ENCODE measurements at regions not wholly inside any gene's neighbourhood (a gene's known extent, or its start where the extent isn't known, plus 50 kb on each side); places are given as distances from the start of the nearest gene placed in this dataset.
"Not testable (repeated sequence)": the region's sequence is repeated elsewhere in the genome, so short reads cannot be mapped to it uniquely, and the experiment has no call there.

GRCh38 chr7:86094166-86094669 lies 549.5 kb upstream of the GRM3 start:
- H3K4me1 ChIP-seq = no peaks in the 10 kb centered on the region
- H3K27me3 ChIP-seq = no peaks in the 10 kb centered on the region
- TF ChIP-seq CTCF (IDR thresholded peaks at IDR 0.05) = no peak
- no peak for TF ChIP-seq POLR2A (IDR thresholded peaks at IDR 0.05; ENCODE audit: low read depth)
- no peak for TF ChIP-seq POLR2AphosphoS5 (IDR thresholded peaks at IDR 0.05)
- TF ChIP-seq EP300 (IDR thresholded peaks at IDR 0.05) = no peak
- H3K9me3 ChIP-seq = peaks cover 0 to 20% (median 1%) of the 10 kb centered on the region in 4 donors
- intact Hi-C loops (cut with DNase I) = no loop called here
- H3K27ac ChIP-seq (replicated peaks in 1 of 4) = no peak overlapping the region
- DNase-seq (ENCODE audit: extremely low spot score) = no peak
- no peaks in the 10 kb centered on the region for H3K36me3 ChIP-seq
- no peak overlapping the region for H3K4me3 ChIP-seq
- WGBS = 72% methylated on average over 1 of the region's 1 CpG

GRCh38 chr7:86091369-86091768 lies 552.3 kb upstream of the GRM3 start:
- TF ChIP-seq EP300 (IDR thresholded peaks at IDR 0.05) (no peak), POLR2AphosphoS5 (IDR thresholded peaks at IDR 0.05) (no peak), POLR2A (IDR thresholded peaks at IDR 0.05; ENCODE audit: low read depth) (no peak), CTCF (IDR thresholded peaks at IDR 0.05) (no peak)
- no peak overlapping the region for H3K4me3 ChIP-seq
- 35% methylated on average over 1 of the region's 1 CpG for WGBS
- H3K4me1 ChIP-seq = no peaks in the 10 kb centered on the region
- no peak overlapping the region for H3K27ac ChIP-seq (replicated peaks in 1 of 4)
- no peak for DNase-seq (ENCODE audit: extremely low spot score)
- H3K9me3 ChIP-seq = peaks cover 0 to 26% (median 4%) of the 10 kb centered on the region in 4 donors
- H3K36me3 ChIP-seq = no peaks in the 10 kb centered on the region
- H3K27me3 ChIP-seq = no peaks in the 10 kb centered on the region
- intact Hi-C loops (cut with DNase I) = no loop called here

DNA sequence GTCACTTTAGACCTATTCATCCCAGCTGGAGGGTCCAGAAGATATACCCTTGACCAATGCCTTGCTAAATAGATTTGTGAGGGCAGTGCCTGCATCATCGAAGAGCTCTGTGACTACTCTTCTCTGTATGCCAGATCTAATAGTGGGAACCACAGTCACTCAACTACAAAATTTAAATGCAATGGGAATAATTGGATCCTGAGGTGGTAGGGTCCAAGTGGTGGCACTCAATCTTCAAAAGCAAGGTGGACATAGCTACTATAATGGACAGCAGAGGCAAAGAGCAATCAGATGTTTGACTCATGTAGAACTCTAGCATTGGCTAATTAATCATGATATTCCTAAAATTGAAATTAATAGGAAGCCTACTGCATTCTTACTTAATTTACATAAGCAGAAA lies 554.3 kb upstream of the GRM3 start:
- no peak for TF ChIP-seq EP300 (IDR thresholded peaks at IDR 0.05)
- TF ChIP-seq CTCF (IDR thresholded peaks at IDR 0.05) = no peak
- no peak for TF ChIP-seq POLR2AphosphoS5 (IDR thresholded peaks at IDR 0.05)
- TF ChIP-seq POLR2A (IDR thresholded peaks at IDR 0.05; ENCODE audit: low read depth) = no peak

GRCh38 chr7:86064572-86064971 lies 579.1 kb upstream of the GRM3 start:
- H3K4me1 ChIP-seq; H3K4me3 ChIP-seq; H3K36me3 ChIP-seq; DNase-seq (ENCODE audit: extremely low spot score); H3K27me3 ChIP-seq; H3K27ac ChIP-seq (replicated peaks in 1 of 4); H3K9me3 ChIP-seq; intact Hi-C loops (cut with DNase I): not testable (repeated sequence)
- 90% methylated on average over 1 of the region's 1 CpG for WGBS

More for the DNA sequence above, 554.3 kb upstream of the GRM3 start:
- no peaks in the 10 kb centered on the region for H3K4me1 ChIP-seq
- intact Hi-C loops (cut with DNase I) = no loop called here
- H3K27me3 ChIP-seq = no peaks in the 10 kb centered on the region
- no peak overlapping the region for H3K27ac ChIP-seq (replicated peaks in 1 of 4)
- H3K36me3 ChIP-seq = no peaks in the 10 kb centered on the region
- peaks cover 0 to 26% (median 4%) of the 10 kb centered on the region in 4 donors for H3K9me3 ChIP-seq
- DNase-seq (ENCODE audit: extremely low spot score) = no peak
- 93% methylated on average over 1 of the region's 1 CpG for WGBS
- H3K4me3 ChIP-seq = no peak overlapping the region

DNA sequence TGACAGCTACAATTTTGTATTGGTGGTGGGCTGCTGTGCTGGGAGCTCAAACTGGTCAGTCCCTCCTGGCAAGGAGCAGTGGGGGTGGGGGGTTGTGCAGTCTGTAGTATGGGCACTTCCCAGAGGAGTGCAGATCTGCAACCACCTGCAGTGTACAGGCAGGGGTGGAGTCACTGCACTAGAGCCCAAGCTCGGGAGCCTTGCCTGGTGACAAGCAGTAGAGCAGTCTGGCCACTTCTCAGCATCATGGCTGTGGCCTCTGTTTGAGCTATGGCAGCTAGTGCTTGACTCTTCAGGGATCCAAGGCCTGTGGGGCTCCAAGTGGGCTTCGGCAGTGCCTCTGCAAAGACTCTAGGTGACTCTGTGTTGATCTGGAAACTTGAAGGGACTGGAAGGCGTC lies 585.1 kb upstream of the GRM3 start:
- no peaks in the 10 kb centered on the region for H3K27me3 ChIP-seq
- no peaks in the 10 kb centered on the region for H3K36me3 ChIP-seq
- H3K4me3 ChIP-seq = no peak overlapping the region
- no peak overlapping the region for H3K27ac ChIP-seq (replicated peaks in 1 of 4)
- peaks cover 0 to 15% (median 8%) of the 10 kb centered on the region in 4 donors for H3K9me3 ChIP-seq
- H3K4me1 ChIP-seq = no peaks in the 10 kb centered on the region
- no peak for TF ChIP-seq EP300 (IDR thresholded peaks at IDR 0.05)
- no peak for TF ChIP-seq POLR2AphosphoS5 (IDR thresholded peaks at IDR 0.05)
- TF ChIP-seq CTCF (IDR thresholded peaks at IDR 0.05) = no peak
- TF ChIP-seq POLR2A (IDR thresholded peaks at IDR 0.05; ENCODE audit: low read depth) = no peak
- no peak for DNase-seq (ENCODE audit: extremely low spot score)
- intact Hi-C loops (cut with DNase I) = no loop called here
- WGBS = 69% methylated on average over 2 of the region's 3 CpGs

Data from esophagus muscularis mucosa (tissue), 4 donors.